NCI-H2029 treated with DMSO at 0.1 percent for 48 hours (cell line): ENCODE measurements at regions not wholly inside any gene's neighbourhood (a gene's known extent, or its start where the extent isn't known, plus 50 kb on each side); places are given as distances from the start of the nearest gene placed in this dataset.
"Not testable (repeated sequence)": the region's sequence is repeated elsewhere in the genome, so short reads cannot be mapped to it uniquely, and the experiment has no call there.

Source experiments
- DNase-seq: peaks from one replicate; lab custom pipeline; 2025; lab: John Stamatoyannopoulos, UW

DNA sequence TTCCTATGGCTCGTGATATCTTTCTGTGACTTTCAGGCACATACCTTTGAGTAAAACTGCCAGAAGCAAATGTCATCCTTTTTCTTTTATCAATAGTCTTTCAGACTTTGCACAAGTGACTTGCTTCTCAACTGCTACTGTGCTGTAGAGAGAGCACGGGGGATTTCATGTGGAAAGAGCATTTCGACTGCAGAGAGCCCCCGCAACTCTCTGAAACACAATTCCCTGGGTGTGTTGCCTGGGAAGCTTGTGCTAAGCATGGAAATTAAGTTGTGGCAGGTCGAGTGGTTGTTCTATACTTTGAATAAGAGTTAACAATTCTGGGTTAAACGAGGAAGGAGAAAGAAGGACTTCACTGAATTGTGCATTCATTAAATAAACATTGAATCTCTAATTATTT lies 659.1 kb downstream of the TDRD15 start:
- DNase-seq = no peak

DNA sequence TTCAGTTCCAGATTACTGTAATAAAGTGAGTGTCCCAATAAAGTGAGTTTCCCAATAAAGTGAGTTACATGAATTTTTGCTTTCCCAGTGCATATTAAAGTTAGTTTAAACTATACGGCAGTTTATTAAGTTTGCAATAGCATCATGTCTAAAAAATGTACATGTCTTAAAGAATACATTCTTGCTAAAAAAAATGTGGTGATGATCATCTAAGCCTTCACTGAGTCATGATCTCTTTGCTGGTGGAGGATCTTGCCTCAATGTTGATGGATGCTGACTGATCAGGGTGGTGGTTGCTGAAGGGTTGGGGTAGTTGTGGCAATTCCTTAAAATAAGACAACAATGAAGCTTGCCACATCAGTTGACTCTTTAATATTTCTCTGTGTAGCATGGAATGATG lies 664.2 kb downstream of the TDRD15 start:
- DNase-seq = no peak

DNA sequence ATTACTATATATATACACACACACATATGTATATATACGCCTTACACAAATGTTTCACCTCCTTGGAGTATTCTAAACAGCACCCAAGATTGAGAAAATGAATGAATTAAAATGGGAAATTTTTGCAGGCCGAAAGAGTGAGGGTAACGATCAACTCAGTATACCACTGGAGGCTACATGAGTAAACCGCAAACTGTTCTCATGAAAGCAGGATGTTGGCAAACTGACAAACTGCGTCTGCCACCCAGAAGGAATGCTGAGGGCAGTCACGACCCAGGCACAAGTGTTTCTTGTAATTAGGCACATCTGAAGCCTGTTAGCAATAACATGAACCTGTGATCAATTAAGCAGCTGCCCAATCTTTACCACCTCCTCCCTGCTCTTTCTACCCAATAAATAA lies 666.5 kb downstream of the TDRD15 start:
- not testable (repeated sequence) for DNase-seq

DNA sequence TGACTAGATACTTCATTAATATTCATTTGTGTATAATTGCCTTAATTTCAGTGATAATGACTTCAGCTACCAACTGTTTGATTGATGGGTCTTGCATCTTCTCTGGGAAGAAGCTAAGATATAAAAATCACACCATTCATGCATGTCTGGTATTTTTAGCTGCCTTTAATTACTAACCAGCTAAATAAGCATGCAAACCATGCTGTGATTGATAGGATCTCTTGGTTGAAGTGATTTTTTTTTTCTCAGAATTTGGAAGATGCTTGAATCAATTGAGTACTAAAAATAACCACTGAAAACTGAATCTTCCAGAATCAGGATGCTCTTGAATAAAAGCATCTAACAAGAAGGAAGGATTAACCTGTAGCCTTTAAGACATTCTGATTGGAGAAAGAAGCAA lies 668.8 kb downstream of the TDRD15 start:
- no peak for DNase-seq

DNA sequence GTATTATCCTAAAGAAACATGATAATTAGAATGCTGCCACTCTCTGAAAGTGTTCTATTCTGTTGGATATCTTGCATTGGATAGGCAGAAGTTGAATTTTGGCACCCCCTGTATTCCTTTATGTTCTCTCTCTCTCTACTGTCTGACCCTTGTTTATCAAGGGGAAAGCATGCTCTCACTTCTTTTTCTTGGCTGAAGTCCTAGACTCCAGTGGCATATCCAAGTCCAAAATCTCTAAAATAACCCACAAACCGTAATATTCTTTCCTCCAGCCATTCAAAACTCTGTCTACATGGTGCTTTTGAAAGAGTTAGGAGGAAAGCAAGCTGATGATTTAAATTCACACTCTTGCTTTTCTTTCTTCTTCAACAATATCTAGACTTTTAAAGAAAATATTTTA lies 669.7 kb downstream of the TDRD15 start:
- DNase-seq = no peak

DNA sequence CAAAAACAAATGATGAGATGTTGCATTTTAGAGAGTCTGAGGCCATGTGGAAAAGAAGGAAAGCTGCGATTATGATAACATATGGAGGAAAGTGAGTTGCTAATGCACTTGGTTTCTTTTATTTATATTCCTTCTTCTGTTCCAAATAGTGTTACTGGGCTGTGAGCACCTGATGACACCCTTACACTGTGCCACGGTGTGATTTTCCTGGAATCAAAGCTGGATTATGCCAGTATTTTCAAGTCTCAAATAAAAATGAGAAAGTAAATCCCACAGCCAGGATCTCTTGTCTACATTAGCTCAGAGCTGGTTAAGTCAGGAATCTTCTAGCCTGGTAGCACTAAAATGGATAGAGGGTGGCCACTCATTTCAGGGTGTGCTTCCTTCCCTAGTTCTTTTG lies 670.8 kb downstream of the TDRD15 start:
- no peak for DNase-seq

DNA sequence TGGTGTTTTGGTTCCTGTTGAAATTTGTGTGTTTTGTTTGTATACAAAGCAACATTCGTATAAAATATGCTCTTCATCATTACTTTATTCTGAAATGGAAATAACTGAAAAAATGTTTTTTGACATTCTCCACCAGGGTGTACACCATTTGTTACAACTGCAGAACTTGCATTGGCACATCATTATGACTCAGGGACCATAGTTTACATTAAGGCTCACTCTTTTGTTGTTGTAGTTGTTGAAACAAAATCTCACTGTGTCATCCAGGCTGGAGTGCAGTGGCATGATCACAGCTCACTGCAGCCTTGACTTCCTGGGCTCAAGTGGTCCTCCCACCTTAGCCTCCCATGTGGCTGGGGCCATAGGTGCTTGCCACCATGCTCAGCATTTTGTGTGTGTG lies 676.6 kb downstream of the TDRD15 start:
- DNase-seq = no peak

DNA sequence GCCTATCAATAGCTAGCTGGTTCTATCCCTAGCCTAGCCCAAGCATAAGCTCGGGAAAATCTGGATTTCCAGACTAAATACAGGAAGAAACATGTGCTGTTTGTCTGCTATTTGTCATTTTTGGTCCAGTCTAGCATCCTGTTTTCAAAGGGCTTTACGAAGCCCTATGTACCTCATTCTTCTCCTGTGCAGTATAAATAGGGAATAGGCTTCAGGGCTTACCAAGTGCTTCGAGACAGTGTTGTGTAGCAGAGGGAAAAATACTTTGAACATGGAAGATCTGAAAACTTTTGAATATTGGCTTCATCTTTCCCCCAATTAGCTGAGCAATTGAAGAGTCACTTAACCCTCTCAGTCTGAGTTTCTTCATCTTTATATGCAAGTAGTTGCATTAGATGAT lies 679.8 kb downstream of the TDRD15 start:
- no peak for DNase-seq

DNA sequence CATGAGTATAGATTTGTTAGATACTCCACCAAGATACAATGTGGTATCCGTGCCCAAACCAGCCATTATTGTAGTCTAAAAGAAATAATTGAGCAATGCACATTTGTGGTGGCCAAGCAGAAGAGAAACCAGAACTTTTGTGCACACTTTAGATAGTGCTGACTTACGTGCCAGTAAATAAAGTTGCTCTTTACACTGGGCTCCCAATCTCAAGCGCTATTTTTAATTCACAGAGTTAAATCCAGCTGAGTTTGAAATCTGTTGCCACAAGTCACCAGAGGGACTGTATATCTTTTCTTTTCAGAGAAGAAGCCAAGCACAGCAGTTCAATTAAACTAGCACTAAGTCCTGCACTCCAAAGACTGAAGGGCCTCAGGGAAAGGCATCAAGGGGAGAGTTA lies 680.4 kb downstream of the TDRD15 start:
- DNase-seq = no peak

DNA sequence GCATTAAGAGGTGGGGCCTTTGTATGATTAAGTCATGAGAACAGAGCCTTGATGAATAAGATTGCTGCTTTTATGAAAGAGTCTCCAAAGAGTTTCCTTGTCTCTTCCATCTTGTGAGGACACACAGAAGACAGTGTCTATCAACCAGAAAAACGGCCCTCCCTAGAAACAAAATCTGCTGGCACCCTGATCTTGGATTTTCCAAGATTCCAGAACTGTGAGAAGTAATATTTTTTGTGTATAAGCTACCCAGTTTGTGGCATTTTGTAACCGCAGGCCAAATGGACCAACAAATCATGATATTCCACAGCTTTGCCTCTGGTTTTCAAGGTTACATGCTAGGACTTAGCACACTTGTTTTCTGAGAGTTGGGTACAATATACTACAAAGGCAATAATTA lies 687.8 kb downstream of the TDRD15 start:
- DNase-seq = no peak

DNA sequence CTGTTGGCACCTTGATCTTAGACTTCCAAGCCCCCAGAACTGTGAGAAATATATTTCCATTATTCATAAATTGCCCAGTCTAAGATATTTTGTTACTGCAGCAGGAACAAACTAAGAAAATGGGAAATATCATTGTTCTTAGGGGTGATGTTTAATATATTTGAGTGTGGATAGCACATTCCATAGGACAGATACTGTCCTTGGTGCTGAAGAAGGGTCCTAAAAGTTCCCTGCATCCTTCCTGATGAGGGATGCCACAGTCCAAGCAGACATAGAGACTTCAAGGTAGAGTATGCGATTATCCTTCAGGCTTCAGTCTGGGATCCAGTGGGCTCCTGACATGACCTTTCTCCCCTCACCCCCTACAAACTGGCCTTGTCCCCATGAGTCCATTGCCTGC lies 689.0 kb downstream of the TDRD15 start:
- no peak for DNase-seq

DNA sequence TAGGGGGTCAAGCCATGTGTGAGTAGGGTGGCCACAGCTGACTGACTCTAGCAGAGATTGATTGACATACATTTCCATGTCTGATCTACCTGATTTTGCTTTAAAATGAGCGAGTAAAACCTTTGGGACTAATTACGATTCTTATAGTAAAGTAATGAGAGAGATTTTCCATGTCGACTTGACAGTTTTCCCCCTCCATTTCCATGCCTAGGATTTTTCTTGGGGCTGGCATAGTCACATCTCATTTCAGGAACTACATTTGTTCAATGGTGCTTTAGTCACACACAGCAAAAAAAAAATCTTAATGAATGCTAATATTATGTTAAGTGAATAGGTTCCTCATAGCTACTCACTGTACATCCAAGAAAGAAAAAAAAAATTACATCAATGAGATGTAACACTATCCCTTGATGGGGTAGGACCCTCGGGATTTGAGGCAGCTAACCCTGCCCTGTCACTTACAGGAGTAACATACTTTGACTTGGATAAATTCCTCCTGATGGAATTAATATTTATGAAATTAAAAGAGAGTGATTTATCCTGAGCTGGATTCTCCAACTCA lies 690.9 kb downstream of the TDRD15 start:
- no peak for DNase-seq

DNA sequence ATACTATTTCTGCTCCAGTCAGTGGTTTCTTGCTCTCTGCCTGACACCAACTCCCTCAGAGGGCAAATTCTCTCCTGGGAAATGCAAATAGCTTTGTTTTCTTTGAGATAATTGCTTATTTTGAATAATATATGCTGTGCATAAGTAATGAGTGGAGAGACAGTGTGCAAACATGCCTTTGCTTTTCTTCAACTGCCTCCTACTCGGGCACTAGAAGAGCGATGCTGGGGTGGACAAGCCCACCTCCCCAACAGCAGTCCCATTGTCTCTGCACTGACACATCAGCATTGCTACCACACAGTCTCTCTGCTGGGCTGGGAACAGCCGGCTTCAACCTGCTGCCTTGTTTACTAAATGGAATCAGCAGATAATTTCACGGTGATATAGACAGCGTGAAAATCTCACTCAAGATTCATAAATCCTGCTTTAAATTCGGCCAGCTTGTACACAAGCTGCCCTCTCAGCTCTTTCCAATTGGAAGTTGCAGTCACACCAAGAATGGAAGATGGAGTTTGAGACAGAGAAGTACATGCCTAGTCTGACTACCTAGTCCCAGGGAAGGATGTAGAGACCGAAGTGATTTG lies 694.5 kb downstream of the TDRD15 start:
- DNase-seq = no peak

DNA sequence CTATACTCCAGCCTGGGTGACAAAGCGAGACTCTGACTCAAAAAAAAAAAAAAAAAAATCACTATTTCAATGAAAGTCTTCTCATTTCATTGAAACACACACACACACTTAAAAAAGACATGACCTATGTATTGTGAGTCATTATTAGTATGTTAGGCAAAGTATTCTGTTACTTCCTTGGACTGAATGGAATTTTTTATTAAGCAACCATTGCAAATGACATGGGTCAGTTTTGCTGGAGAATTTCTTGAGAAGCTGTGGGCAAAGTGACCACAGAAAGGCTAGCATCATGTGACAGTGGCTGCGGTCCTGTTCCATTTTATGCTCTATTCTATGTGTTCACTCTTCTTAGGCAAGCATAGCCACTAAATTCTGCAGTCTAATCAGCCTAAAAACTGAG lies 695.7 kb downstream of the TDRD15 start:
- DNase-seq = no peak

DNA sequence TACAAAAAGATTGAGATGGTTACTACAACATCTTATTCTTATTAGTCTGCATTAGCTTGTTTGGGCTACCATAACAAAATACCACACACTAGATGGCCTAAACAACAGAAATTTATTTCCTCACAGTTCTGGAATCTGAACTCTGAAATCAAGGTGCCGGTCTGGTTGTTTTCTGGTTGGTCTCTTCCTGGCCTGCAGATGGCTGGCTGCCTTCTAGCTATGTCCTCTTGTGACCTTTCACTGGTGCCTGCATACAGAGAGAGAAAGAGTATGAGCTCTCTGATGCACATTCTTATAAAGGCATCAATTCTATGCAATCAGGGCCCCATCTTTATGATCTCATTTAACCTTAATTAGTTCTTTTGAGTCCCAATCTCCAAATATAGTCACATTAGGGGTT lies 696.5 kb downstream of the TDRD15 start:
- DNase-seq = no peak

DNA sequence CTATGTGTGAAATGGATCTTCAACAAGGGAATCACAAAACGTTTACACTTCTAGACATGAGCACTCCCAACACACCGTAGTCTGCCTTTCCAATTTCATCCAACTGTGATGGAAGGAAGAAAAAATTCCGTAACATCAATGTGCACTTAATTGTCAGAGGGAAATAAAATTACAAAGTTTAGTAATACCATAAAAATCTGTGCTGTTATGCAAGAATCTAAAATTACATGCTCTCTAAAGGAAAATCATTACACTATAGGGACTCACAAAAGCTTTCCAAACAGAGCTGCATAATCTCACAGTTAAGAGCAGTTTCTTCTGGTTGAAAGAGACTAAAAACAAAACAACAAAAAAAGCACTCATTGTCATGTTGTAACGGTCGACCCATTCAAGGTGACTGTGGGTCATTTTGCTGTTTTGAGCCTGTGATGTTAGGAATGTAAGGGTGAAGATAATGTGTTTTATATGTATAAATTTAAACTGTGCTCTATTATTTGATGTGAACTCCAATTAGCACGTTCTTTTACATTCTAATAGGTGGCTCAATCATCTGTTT lies 698.0 kb downstream of the TDRD15 start:
- DNase-seq = no peak

DNA sequence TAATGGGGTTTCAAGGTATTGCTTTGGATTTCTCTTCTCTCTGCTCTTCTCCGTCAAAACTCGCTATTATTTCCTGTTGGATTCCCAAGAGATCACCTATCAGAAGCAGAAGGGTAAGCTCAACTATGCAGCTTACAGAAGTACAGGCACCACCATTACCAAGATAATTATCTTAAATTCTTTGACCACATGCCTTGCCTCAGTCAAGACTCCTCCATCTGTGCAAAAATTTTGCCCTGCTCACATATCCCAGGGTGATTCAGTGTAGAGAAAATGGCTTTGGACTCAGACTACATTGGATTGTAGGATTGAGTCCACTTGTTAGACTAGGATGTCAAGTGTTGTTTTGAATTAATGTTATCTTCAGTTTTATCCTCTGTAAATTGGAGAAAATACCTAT lies 698.7 kb downstream of the TDRD15 start:
- DNase-seq = no peak

DNA sequence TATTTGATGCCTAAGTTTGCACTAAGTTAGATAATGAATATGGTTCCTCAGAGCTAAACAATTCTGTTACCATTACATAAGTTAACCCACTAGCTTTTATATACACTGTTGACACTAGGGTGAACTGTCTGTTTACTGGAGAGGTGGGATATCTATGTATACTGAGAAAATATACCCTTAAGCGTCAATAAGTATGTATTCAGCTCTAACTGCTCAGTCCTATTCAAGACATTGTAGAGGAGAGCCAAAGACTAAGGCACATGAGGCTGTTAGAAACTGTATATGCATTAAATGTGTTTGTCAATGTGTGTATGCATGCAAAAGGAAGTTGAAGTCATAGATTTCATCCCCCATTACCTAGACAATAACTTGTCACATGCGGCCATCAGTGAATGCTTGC lies 710.0 kb downstream of the TDRD15 start:
- DNase-seq = no peak

DNA sequence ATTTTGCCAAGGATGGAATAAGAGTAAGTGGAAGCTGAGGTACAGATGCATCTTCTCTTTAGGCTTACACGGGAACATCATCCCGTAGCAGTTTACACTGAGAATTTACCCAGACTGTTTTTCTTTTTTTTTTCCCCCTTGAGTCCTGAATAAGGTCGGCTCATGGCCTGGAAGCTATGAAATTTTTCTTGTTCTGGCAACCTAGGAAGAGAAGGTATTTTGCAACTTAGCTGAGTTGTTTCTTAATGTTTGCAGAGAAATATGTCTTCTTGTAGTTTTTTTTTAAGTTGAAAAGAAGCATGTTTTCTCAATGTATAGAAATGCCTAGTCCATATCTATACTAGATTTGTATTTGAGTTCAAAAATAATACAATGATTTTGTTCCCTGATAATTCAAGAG lies 712.5 kb downstream of the TDRD15 start:
- DNase-seq = no peak

DNA sequence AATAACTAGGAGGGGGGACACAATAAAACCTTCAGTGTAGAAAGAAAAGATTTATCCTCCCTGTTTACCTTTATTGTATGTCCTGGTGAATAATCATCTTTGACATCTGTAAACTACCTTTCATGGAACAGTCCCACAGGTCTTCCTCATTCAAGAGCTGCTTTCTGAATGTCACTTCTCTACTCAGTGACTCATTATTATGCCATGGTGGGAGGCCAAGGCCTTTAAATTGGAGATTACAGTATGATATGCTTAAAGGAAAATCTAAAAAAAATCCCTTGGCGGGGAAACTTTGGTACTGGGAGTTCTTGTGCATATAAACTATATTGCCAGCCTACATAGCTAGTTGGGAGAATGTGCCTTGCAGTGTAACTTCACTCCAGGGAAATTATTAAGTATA lies 713.0 kb downstream of the TDRD15 start:
- DNase-seq = no peak

DNA sequence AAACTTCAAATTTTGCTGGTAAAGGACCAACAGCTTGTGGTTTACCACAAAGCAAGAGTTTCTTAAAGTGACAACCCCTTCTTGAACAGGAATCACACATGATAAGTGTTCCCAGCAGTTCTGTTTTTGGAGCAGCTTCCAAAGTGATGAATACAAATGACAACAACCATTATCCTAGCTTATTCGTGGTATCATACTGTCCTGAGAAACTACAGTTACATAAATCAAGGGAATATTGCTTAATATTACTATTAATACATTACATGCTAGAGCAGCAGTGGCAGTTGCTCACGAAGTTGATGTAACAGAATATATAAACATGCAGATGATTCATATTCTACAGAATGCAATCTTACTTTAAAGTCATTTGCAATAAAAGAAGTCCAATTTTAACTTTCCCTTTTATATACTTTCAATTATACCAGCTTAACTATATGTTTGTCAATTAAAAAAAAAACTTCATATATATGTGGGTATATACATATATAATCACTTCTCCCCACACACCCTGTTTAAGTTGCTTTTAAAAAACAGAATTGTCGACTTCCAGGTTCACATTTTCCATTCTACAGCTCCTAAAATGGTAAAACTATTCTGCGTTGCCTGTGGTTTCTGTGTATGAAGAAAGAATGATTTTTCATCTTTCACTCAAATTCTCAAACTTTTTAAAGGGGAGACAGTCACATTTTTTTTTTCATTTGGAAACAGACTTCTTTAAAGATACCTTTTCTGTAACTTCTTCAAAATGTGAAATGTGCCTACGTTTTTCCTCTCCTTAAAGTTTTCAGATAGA lies 713.6 kb downstream of the TDRD15 start:
- no peak for DNase-seq

DNA sequence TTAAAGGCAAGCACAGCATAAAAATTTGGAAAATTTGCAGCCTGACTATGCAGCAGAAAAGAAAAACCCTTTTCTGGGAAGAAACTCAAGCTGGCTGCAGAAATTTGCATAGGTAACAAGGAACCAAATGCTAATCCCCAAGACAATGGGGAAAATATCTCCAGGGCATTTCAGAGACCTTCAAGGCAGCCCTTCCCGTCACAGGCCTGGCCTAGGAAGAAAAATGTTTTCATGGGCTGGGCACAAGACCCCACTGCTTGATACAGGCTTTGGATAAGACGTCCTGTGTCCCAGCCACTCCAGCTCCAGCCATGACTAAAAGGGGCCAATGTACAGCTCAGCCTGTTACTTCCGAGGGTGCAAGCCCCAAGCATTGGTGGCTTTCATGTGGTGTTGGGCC lies 717.6 kb downstream of the TDRD15 start:
- DNase-seq = no peak

DNA sequence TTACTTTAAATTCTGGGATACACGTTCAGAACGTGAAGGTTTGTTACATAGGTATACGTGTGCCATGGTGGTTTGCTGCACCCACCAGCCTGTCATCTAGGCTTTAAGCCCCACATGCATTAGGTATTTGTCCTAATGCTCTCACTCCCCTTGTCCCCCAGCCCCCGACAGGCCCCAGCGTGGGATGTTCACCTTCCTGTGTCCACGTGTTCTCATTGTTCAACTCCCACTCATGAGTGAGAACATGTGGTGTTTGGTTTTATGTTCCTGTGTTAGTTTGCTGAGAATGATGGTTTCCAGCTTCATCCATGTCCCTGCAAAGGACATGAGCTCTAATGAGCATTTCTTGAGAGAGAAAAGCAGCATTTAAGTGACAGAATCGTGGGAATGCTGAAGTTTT lies 726.6 kb downstream of the TDRD15 start:
- DNase-seq = not testable (repeated sequence)
